Spleen (tissue), 7 donors: ENCODE measurements at regions not wholly inside any gene's neighbourhood (a gene's known extent, or its start where the extent isn't known, plus 50 kb on each side); places are given as distances from the start of the nearest gene placed in this dataset.

Experiments
- POLR2AphosphoS5 ChIP-seq, 3 donors: sonication (generic); formaldehyde crosslinking; IDR thresholded peaks; one replicate each; pipeline ENCODE4 v1.5.1; 2017; ENCODE audit warnings: antibody characterized with exemption in 3 of 3
- TF ChIP-seq, protein P1 (sequence below), 11 experiments: fragments of 200-600 bp in 7 of 11; fragments of 450-650 bp in 4 of 11; sonication (generic) in 4 of 11; IDR thresholded peaks in 8 of 11; conservative IDR thresholded peaks in 3 of 11; 1 replicate in 7 of 11; 2 replicates in 4 of 11; pipeline versions ENCODE4 v1.4.0 to v1.8.0; 2016 to 2021; ENCODE audit warnings: antibody characterized with exemption in 11 of 11, inconsistent platforms in 4 of 11, mild to moderate bottlenecking in 1 of 11
- donor health status: DM: no; HTN: no; CAD: no; lungs with moderate emphysema.
- donor health status: DM: no; HTN: no; CAD: no.
- donor health status: DM: no; HTN: no; CAD: no.

- TF ChIP-seq, protein P1, sequence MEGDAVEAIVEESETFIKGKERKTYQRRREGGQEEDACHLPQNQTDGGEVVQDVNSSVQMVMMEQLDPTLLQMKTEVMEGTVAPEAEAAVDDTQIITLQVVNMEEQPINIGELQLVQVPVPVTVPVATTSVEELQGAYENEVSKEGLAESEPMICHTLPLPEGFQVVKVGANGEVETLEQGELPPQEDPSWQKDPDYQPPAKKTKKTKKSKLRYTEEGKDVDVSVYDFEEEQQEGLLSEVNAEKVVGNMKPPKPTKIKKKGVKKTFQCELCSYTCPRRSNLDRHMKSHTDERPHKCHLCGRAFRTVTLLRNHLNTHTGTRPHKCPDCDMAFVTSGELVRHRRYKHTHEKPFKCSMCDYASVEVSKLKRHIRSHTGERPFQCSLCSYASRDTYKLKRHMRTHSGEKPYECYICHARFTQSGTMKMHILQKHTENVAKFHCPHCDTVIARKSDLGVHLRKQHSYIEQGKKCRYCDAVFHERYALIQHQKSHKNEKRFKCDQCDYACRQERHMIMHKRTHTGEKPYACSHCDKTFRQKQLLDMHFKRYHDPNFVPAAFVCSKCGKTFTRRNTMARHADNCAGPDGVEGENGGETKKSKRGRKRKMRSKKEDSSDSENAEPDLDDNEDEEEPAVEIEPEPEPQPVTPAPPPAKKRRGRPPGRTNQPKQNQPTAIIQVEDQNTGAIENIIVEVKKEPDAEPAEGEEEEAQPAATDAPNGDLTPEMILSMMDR (IDR thresholded peaks at IDR 0.05 in 8 of 11, conservative IDR thresholded peaks at IDR 0.05 in 3 of 11), result peak in 4 of 11 experiments; percentile 15 to 33 (median 22)
- TF ChIP-seq POLR2AphosphoS5 (IDR thresholded peaks at IDR 0.05), result no peak
Observed at GRCh38 chr12:104825408-104825807, 132.7 kb downstream of the SLC41A2 start.
